Stimulated activated CD8-positive, alpha-beta memory T cell treated with anti-CD3 and anti-CD28 coated beads, Interleukin-15, amount 100 ng/mL, for 4 hours (primary cell): ENCODE measurements at regions not wholly inside any gene's neighbourhood (a gene's known extent, or its start where the extent isn't known, plus 50 kb on each side); places are given as distances from the start of the nearest gene placed in this dataset.

Source experiments
- DNase-seq, 2 donors: peaks; one replicate each; pipeline ENCODE4 v3.0.0-alpha.2; 2020; ENCODE audit warnings: low read depth in 2 of 2

GRCh38 chr15:95596496-95596895, 734.0 kb upstream of the NR2F2 start:
- DNase-seq: no peak

DNA sequence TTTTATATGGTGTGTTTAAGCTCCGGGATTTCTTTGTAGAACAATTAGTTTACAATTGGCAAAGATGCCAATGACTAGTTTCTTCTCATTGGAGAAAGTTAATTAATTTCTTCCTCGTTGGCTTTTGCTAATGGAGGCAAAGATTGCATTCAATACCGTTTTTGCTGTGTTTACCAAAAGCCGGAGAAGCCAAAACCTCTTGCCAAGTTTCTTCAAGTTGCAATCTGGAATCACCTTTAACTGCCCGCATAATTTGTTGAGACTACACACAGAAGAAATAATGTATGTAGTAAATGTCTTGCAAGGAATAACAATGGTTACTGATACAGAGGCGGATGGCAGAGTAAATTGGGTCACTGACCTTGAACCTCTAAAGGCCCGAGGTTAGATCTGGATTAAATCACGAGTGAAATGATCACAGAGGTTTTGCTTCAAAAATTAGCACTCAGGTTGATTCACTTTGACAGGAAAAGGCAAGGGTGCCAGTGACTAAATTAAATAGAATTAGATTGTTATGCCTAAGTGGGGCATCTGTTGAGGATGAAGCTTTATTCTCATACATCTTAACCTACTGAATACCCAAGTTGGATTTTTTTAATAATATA, 732.1 kb upstream of the NR2F2 start:
- no peak for DNase-seq

DNA sequence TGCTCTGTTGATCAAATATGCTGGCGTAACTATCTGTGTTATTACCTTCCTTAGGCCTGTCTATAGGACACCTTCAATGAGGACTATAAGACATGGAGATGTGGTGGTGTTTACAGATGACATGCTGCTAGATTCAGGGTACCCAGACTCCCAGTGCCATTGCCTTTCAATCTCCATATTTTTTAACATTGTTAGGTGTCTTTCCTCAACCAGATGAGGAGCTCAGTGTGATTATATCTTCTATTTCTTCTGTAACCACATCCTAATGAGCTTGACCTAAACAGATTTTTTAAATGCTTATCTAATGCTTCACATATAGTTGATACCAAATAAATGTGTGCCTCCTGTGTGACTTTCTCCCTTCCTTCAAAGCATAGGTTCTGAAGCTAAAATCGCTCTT, 730.1 kb upstream of the NR2F2 start:
- DNase-seq: no peak

DNA sequence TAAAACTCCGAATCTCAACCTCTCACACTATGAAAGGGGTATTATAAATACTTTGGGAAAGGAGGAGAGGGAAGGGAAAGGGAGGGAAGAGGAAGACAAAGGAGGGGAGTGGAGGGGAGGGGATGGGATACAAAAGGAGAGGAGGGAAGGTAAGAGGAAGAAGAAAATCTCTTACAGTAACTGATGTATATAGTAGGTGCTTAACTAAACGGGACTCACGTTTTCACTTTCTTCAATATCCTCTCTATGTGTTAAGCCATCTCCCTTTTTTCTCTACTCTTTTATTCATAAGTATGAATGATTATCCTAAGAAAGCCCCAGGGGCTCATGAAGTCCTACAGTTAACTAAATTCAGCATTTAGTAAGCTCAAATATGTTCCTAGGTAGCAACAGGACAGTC, 729.6 kb upstream of the NR2F2 start:
- DNase-seq: no peak

GRCh38 chr15:95601525-95601924, 729.0 kb upstream of the NR2F2 start:
- DNase-seq: no peak

DNA sequence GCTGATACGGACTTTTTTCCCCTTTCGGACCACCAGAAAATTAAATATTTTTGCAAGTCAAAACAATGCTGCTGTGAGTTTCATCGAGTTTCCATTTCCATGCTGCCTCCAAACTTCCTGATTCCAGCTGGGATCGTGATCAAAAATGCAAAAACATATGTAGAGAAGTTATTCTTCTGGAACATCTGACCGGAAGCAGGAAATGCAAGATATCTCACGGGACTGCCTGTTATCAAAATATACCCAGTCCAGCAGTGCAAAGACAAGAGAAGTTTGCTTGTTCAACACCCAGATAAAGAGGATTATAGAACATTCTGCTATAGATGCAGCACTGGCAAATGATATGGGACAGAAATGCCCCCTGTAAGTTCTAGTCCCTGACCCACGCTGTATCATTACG, 726.7 kb upstream of the NR2F2 start:
- DNase-seq: no peak

GRCh38 chr15:95604634-95605036, 725.9 kb upstream of the NR2F2 start:
- no peak for DNase-seq

- no peak for DNase-seq
Measured at GRCh38 chr15:95605098-95605497, 725.4 kb upstream of the NR2F2 start.

DNA sequence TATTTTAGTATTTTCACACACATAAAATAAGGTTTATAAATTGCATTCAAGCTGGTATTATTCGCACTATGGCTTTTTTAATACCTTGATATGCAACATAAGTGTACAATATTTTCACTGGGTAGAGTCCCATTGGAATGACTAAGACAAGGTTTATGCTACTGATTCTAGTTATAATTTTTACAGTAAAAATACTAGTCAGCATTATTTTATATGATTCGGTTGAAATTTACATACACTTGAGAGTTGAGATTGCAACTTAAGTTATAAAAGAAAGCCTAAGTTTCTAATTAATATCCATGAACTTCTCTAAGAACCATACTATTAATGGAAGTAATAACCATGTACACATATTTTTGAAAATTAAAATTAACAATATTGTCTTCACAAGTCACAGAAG, 723.9 kb upstream of the NR2F2 start:
- no peak for DNase-seq

DNA sequence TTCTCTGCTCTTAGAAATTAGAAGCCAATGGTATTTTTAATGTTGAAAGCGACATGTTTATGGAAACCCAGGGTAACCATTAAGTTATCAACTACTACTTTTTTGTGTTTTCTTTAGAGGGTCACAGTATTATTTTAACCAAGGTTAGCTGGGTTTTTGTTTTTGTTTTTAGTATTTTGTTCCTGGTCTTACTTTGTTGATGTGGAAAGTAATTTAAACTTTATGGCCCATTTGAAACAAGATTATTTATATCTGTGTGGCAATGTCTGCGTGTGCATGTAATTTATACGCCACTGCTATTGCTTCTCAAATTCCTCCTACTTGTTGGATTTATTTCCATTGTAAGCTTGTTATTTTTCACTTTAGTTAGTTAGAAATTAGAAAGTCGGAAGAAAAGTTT, 722.1 kb upstream of the NR2F2 start:
- DNase-seq: no peak

- DNase-seq: no peak
Measured at GRCh38 chr15:95609096-95609495, 721.4 kb upstream of the NR2F2 start.

DNA sequence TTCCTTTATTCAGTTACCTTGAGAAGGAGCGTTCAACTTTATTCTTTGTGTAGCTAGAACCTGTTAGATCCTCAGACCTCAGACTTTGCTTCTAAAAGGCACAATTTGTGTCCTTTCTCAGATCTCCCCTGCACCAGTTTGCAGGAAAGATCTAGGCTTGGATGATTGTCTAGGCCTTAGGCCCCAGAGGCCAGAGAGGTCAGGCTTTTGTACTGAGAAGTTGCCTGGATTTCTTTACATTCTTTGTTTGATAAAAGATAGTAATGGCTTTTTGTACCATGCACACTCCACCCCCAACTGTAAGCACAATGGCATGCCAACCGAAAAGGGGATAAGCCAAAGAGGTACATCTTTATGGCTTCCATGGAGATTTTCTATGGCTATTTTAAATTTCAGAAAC, 719.6 kb upstream of the NR2F2 start:
- DNase-seq: no peak

- no peak for DNase-seq
Measured at GRCh38 chr15:95615436-95615835, 715.1 kb upstream of the NR2F2 start.

DNA sequence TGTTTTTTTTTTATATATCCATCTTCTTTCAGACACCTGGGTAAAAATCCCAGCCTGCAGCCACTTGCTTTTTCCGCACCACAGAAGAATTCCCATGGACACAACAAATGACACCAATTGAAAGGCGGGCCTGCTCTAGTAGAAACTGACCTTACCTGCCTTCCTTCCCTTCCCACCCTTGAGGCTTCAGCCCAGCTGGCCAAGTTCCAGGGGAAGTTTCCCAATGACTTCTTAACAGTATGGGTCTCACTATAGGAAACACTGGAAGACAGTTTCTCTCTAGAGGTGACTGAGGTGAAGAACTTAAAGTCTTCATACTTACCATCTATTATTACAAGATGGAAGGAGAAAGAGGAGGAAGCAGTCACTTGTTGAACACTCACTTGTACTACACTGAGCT, 714.2 kb upstream of the NR2F2 start:
- no peak for DNase-seq

DNA sequence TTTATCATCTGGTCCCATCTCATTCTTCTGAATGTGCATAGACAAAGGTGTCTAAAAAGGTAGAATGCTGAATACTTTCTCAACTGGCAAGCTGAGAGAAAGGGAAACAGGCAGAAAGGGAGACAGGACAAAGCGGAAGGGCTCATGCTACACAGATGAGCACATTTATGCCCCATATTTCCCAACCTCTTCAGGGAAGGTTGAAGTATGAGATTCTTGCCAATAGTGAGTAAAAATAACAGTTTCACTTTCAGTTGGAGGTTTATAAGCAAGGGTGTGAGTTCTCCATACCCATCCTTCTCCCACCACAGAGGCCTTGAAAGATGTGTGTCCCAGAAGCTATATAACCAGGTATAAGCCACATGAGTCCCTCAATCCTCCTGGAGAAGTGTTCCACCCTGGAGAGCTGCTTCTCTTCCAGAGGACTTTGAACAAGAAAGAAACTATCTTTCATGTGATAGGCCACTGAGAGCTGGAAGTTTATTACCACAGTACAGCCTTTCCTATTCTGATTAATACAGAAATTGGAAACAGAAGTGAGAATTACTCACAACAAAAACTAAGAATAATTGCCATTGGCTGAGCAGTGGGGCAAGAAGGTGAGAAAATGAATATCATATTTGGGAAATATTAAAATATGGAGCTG, 709.4 kb upstream of the NR2F2 start:
- DNase-seq: no peak

- DNase-seq: no peak
Measured at GRCh38 chr15:95622843-95623242, 707.7 kb upstream of the NR2F2 start.

GRCh38 chr15:95624100-95624499, 706.4 kb upstream of the NR2F2 start:
- no peak for DNase-seq

- DNase-seq: no peak
Measured at GRCh38 chr15:95624616-95625361, 705.7 kb upstream of the NR2F2 start.

DNA sequence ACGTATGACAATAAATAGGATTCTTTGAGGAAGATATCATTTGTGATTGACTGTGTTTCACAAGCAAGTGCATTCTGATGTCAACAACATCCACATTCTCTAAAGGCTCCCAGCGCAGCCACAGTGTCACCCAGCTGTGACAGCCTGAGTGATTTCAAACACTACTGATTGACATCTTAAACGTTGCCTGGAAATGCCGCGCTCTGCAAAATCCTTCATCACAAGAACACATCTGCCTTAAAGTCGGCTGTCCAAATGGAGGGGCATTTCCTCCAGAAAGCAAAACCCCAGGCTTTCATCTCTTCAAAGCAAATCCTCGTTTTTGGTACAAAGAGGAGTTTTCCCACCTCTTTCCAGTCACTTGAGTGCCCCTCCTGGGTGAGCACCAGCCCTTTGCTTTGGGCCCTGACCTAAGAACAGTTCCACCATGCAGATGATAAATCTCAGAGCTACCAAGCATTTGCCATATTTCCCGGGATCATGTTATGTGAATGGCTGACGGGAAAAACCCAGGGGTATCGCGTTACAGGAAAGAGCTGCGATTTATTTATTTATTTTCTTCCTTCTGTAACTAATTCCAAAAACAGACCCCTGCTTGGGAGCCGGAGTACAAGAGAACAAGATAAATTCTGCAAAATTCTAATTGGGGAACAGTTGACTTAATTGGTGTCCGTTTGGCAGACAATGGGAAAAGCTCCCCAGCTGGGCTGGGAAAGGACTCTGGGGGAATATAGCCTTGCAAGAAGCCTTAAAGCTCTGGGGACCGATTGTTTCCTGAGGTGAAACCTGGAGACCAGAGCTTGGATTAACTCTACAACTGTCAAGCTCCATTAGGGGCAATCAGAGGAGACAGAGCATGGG, 703.8 kb upstream of the NR2F2 start:
- no peak for DNase-seq

DNA sequence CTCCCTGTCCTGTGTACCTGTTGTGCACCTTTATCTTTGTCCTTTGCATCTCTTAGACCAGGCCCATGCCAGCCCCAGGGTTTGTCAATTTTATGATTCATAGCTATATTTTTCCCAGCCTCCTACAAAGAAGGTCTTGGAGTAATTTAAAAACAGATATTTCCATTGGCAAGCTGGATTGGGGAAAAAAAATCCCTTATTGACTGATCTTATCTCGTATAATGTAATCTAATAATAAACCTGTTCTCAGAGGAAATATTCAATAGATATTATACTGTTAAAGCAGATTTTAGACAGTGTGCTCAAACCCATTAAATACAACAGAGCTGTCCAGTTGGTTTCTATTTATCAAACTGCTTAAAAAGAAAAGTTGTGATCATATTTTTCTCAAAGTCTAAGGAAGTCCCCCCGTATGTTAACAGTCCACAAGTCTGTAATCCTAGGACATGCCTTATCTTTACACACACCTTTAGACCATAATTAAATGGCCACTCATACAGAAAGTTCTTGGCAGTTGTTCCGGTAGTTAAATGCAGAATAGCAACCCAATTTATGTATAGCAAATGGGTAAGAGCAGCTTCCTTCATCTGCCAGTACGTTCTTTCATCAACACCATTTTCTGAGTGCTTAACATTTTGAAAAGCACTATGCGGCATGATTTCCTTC, 700.9 kb upstream of the NR2F2 start:
- DNase-seq: no peak

GRCh38 chr15:95630683-95631082, 699.8 kb upstream of the NR2F2 start:
- DNase-seq: no peak

GRCh38 chr15:95635666-95636065, 694.8 kb upstream of the NR2F2 start:
- no peak for DNase-seq
